ENCODE measurements at regions not wholly inside any gene's neighbourhood (a gene's known extent, or its start where the extent isn't known, plus 50 kb on each side); places are given as distances from the start of the nearest gene placed in this dataset.

DNA sequence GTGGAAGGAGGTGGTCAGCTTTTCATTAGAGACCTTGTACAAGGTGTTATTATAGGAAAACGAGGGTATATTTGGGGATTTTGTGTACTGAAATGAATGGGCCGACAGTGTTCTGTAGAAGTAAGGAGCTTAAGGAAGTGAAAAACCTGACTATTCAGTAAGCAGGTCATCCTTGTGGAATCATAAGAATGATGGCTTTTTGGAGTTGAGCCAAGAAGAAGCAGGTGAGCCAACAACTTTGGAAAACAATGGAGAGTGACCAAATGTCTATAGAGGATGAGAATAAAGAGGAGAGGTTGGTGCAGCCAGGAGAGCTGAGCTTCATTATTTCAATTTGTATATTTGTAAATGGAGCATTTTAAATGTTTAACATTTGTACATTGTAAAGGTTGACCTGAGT, 595.7 kb downstream of the CCSER2 start:
- TF ChIP-seq, protein P1, sequence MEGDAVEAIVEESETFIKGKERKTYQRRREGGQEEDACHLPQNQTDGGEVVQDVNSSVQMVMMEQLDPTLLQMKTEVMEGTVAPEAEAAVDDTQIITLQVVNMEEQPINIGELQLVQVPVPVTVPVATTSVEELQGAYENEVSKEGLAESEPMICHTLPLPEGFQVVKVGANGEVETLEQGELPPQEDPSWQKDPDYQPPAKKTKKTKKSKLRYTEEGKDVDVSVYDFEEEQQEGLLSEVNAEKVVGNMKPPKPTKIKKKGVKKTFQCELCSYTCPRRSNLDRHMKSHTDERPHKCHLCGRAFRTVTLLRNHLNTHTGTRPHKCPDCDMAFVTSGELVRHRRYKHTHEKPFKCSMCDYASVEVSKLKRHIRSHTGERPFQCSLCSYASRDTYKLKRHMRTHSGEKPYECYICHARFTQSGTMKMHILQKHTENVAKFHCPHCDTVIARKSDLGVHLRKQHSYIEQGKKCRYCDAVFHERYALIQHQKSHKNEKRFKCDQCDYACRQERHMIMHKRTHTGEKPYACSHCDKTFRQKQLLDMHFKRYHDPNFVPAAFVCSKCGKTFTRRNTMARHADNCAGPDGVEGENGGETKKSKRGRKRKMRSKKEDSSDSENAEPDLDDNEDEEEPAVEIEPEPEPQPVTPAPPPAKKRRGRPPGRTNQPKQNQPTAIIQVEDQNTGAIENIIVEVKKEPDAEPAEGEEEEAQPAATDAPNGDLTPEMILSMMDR (conservative IDR thresholded peaks at IDR 0.05 in 1 of 2, IDR thresholded peaks at IDR 0.05 in 1 of 2; ENCODE audit: low read depth in 1 of 2, low read length in 2 of 2): no peak
- no peak for TF ChIP-seq EZH2 (IDR thresholded peaks at IDR 0.05; ENCODE audit: low read length, missing control alignments)

All from fibroblast of lung (primary cell).